Cardiac fibroblast (primary cell): ENCODE measurements at regions not wholly inside any gene's neighbourhood (a gene's known extent, or its start where the extent isn't known, plus 50 kb on each side); places are given as distances from the start of the nearest gene placed in this dataset.

Experiments
- DNase-seq, 2 donors: peaks; one replicate each; pipeline versions ENCODE4 v3.0.0 to v3.0.0-alpha.2; 2010; ENCODE audit warnings: low read depth in 2 of 2
- H3K4me3 ChIP-seq, 2 donors: replicated peaks in 1 of 2; 1 replicate in 1 of 2; 2 replicates in 1 of 2; pipeline ENCODE4 v1.5.1; 2011; ENCODE audit warnings: low read depth in 2 of 2, low read length in 2 of 2, mild to moderate bottlenecking in 2 of 2, moderate library complexity in 1 of 2
- CTCF ChIP-seq: IDR thresholded peaks from one replicate; pipeline ENCODE4 v1.5.1; 2011; ENCODE audit warnings: low read depth, mild to moderate bottlenecking, low read length, inconsistent platforms

- H3K4me3 ChIP-seq, result no peak overlapping the region
- no peak for TF ChIP-seq CTCF
- peak in 1 of 2 donors; percentile 23 for DNase-seq
Measured at GRCh38 chr2:221791844-221792243, 219.7 kb upstream of the EPHA4 start.

- no peak for DNase-seq
- no peak for TF ChIP-seq CTCF
- H3K4me3 ChIP-seq, result no peak overlapping the region
Measured at GRCh38 chr2:221787561-221787960, 215.5 kb upstream of the EPHA4 start.

- no peak overlapping the region for H3K4me3 ChIP-seq
- no peak for DNase-seq
- TF ChIP-seq CTCF, result no peak
Measured at GRCh38 chr2:221786297-221786926, 214.3 kb upstream of the EPHA4 start.

- no peak overlapping the region for H3K4me3 ChIP-seq
- TF ChIP-seq CTCF, result no peak
- peak; percentile 4 to 64 for DNase-seq
Measured at GRCh38 chr2:221780281-221780688, 208.2 kb upstream of the EPHA4 start.

GRCh38 chr2:221779614-221780067, 207.5 kb upstream of the EPHA4 start:
- DNase-seq, result peak; percentile 54 to 83
- no peak overlapping the region for H3K4me3 ChIP-seq
- TF ChIP-seq CTCF, result no peak

GRCh38 chr2:221778025-221778424, 205.9 kb upstream of the EPHA4 start:
- DNase-seq, result no peak
- no peak for TF ChIP-seq CTCF

GRCh38 chr2:221777119-221777518, 205.0 kb upstream of the EPHA4 start:
- H3K4me3 ChIP-seq, result no peak overlapping the region
- no peak for TF ChIP-seq CTCF
- DNase-seq, result no peak

More at GRCh38 chr2:221778025-221778424, 205.9 kb upstream of the EPHA4 start:
- H3K4me3 ChIP-seq, result no peak overlapping the region
